Activated CD4-positive, alpha-beta T cell treated with anti-CD3 and anti-CD28 coated beads, Interleukin-2, amount 50 U/mL, for 4 hours (primary cell): ENCODE measurements at regions not wholly inside any gene's neighbourhood (a gene's known extent, or its start where the extent isn't known, plus 50 kb on each side); places are given as distances from the start of the nearest gene placed in this dataset.

Experiments used
- DNase-seq, 2 experiments: peaks; one replicate each; pipeline ENCODE4 v3.0.0-alpha.2; 2020

- no peak for DNase-seq
Observed at GRCh38 chr6:14655201-14656061, 537.9 kb downstream of the CD83 start.

- DNase-seq: no peak
Observed at GRCh38 chr6:14656078-14656521, 538.5 kb downstream of the CD83 start.

GRCh38 chr6:14656649-14657048, 539.1 kb downstream of the CD83 start:
- DNase-seq: no peak

- DNase-seq: no peak
Observed at GRCh38 chr6:14658030-14658429, 540.5 kb downstream of the CD83 start.

GRCh38 chr6:14658886-14659561, 541.5 kb downstream of the CD83 start:
- DNase-seq: no peak

GRCh38 chr6:14659841-14660240, 542.3 kb downstream of the CD83 start:
- no peak for DNase-seq

GRCh38 chr6:14660806-14661579, 543.4 kb downstream of the CD83 start:
- peak; percentile 36 to 46 for DNase-seq

- DNase-seq: no peak
Observed at GRCh38 chr6:14661691-14662090, 544.1 kb downstream of the CD83 start.

GRCh38 chr6:14664112-14664601, 546.6 kb downstream of the CD83 start:
- DNase-seq: no peak

- DNase-seq: no peak
Observed at GRCh38 chr6:14664621-14665315, 547.2 kb downstream of the CD83 start.

GRCh38 chr6:14665827-14666724, 548.5 kb downstream of the CD83 start:
- no peak for DNase-seq

- no peak for DNase-seq
Observed at GRCh38 chr6:14670806-14671205, 553.2 kb downstream of the CD83 start.

- DNase-seq: no peak
Observed at GRCh38 chr6:14671261-14671681, 553.7 kb downstream of the CD83 start.

GRCh38 chr6:14671937-14672336, 554.4 kb downstream of the CD83 start:
- DNase-seq: no peak

GRCh38 chr6:14673201-14673600, 555.6 kb downstream of the CD83 start:
- DNase-seq: no peak

GRCh38 chr6:14674458-14674857, 556.9 kb downstream of the CD83 start:
- DNase-seq: no peak

- DNase-seq: no peak
Observed at GRCh38 chr6:14674867-14675648, 557.5 kb downstream of the CD83 start.

- DNase-seq: no peak
Observed at GRCh38 chr6:14676064-14676463, 558.5 kb downstream of the CD83 start.

- DNase-seq: no peak
Observed at GRCh38 chr6:14676977-14677781, 559.6 kb downstream of the CD83 start.
